PC-3 (cell line): ENCODE measurements at regions not wholly inside any gene's neighbourhood (a gene's known extent, or its start where the extent isn't known, plus 50 kb on each side); places are given as distances from the start of the nearest gene placed in this dataset.

Experiments
- ATAC-seq: fragments of 200-7000 bp; cut with Tn5 transposase; 2 replicates; pipeline ENCODE4 v1.9.1; 2020; ENCODE audit warnings: mild to moderate bottlenecking, moderate library complexity
- BruUV-seq: library from RNA; stranded (reverse); fragments of 400-500 nt; replicated peaks from 2 replicates; lab custom pipeline; 2021; lab: Mats Ljungman, UMichigan
- CTCF ChIA-PET: fragments of 300-600 bp; sonication (Branson Sonifier 250); formaldehyde crosslinking; loops from one replicate; lab custom pipeline; 2022; ENCODE audit warnings: antibody characterized with exemption; lab: Charles Lee
- POLR2A ChIA-PET: fragments of 300-600 bp; sonication (Branson Sonifier 250); formaldehyde crosslinking; loops from one replicate; lab custom pipeline; 2022; ENCODE audit warnings: antibody characterized with exemption; ENCODE audit not compliant: unreplicated experiment; lab: Charles Lee
- DNase-seq: peaks from one replicate; pipeline ENCODE4 v3.0.0-alpha.2; 2015
- H2AFZ ChIP-seq: fragments of 300-600 bp; sonication (generic); 2 replicates; pipeline ENCODE4 v1.6.0; 2016; ENCODE audit warnings: antibody characterized with exemption, low read length
- H3F3A ChIP-seq: fragments of 300-600 bp; sonication (generic); one replicate; pipeline ENCODE4 v1.6.0; 2017; ENCODE audit warnings: antibody characterized with exemption, low read length, control low read depth, mild to moderate bottlenecking; ENCODE audit not compliant: unreplicated experiment
- H3K27ac ChIP-seq: fragments of 300-600 bp; sonication (generic); 2 replicates; pipeline ENCODE4 v1.5.1; 2016; ENCODE audit warnings: mild to moderate bottlenecking, low read length
- H3K27me3 ChIP-seq: fragments of 300-600 bp; sonication (generic); 2 replicates; pipeline ENCODE4 v1.6.1; 2016; ENCODE audit warnings: low read length, mixed read lengths
- H3K36me3 ChIP-seq: fragments of 300-600 bp; sonication (generic); 2 replicates; pipeline ENCODE4 v1.6.1; 2016; ENCODE audit warnings: low read depth, mixed run types, low read length, mixed read lengths
- H3K4me1 ChIP-seq: fragments of 300-600 bp; sonication (generic); 2 replicates; pipeline ENCODE4 v1.5.1; 2016; ENCODE audit warnings: low read length; ENCODE audit not compliant: insufficient read depth
- H3K4me2 ChIP-seq: fragments of 300-600 bp; sonication (generic); 2 replicates; pipeline ENCODE4 v1.6.0; 2016; ENCODE audit warnings: low read length
- H3K4me3 ChIP-seq: fragments of 300-600 bp; sonication (generic); 2 replicates; pipeline ENCODE4 v1.5.1; 2016; ENCODE audit warnings: mild to moderate bottlenecking, low read length, mixed read lengths
- H3K79me2 ChIP-seq: fragments of 300-600 bp; sonication (generic); 2 replicates; pipeline ENCODE4 v1.6.1; 2017; ENCODE audit warnings: low read length, mixed read lengths
- H3K9ac ChIP-seq: fragments of 300-600 bp; sonication (generic); 2 replicates; pipeline ENCODE4 v1.6.0; 2016; ENCODE audit warnings: mild to moderate bottlenecking, low read length
- H3K9me2 ChIP-seq: fragments of 300-600 bp; sonication (generic); replicated peaks from 2 replicates; pipeline ENCODE4 v1.6.1; 2016; ENCODE audit warnings: mixed run types, low read length, mixed read lengths
- H3K9me3 ChIP-seq: fragments of 300-600 bp; sonication (generic); 2 replicates; pipeline ENCODE4 v1.6.1; 2016; ENCODE audit warnings: low read length, mixed read lengths
- H4K20me1 ChIP-seq: fragments of 300-600 bp; sonication (generic); 2 replicates; pipeline ENCODE4 v1.6.1; 2016; ENCODE audit warnings: low read length, mixed read lengths
- CTCF ChIP-seq: fragments of 300-600 bp; sonication (generic); conservative IDR thresholded peaks from 2 replicates; pipeline ENCODE4 v1.5.1; 2017; ENCODE audit warnings: antibody characterized with exemption, low read depth, mild to moderate bottlenecking, low read length
- EZH2 ChIP-seq: fragments of 300-600 bp; sonication (generic); IDR thresholded peaks from one replicate; pipeline ENCODE4 v1.6.1; 2017; ENCODE audit warnings: antibody characterized with exemption, mild to moderate bottlenecking, low read length; ENCODE audit not compliant: unreplicated experiment
- EZH2phosphoT487 ChIP-seq: fragments of 300-600 bp; sonication (generic); IDR thresholded peaks from 2 replicates; pipeline ENCODE4 v1.6.1; 2018; ENCODE audit warnings: mild to moderate bottlenecking, antibody characterized with exemption, low read length, borderline replicate concordance
- intact Hi-C: fragments of 100-400 bp; cut with micrococcal nuclease; formaldehyde crosslinking; loops from 2 replicates; pipeline ENCODE4 v1.9.0; 2023

GRCh38 chr5:162282191-162282590 is 214.6 kb downstream of the GABRG2 start:
- DNase-seq (no peak), ATAC-seq (no peak)
- ChIA-PET CTCF (no interaction called here), POLR2A (no interaction called here)
- Histone ChIP-seq H3K27me3 (no peaks in the 10 kb centered on the region), H3K4me1 (no peaks in the 10 kb centered on the region), H3K4me3 (no peak overlapping the region), H4K20me1 (no peaks in the 10 kb centered on the region), H3K27ac (no peak overlapping the region), H3K9me3 (0 out of 2 replicates have a peak, but pooled peaks cover 3% of the 10 kb centered on the region), H3K9me2 (no peaks in the 10 kb centered on the region), H3F3A (no peaks in the 10 kb centered on the region), H2AFZ (no peak overlapping the region), H3K79me2 (no peaks in the 10 kb centered on the region), H3K4me2 (no peak overlapping the region), H3K36me3 (no peaks in the 10 kb centered on the region), H3K9ac (no peak overlapping the region)
- TF ChIP-seq EZH2 (no peak), CTCF (no peak), EZH2phosphoT487 (no peak)
- intact Hi-C loops, result no loop called here
- BruUV-seq, result no TSS peak

GRCh38 chr5:162283609-162284008 is 216.0 kb downstream of the GABRG2 start:
- ChIA-PET CTCF (no interaction called here), POLR2A (no interaction called here)
- no TSS peak for BruUV-seq
- TF ChIP-seq EZH2phosphoT487 (no peak), CTCF (no peak)
- Histone ChIP-seq H3K27me3 (no peaks in the 10 kb centered on the region), H3F3A (no peaks in the 10 kb centered on the region), H3K27ac (no peak overlapping the region), H3K79me2 (no peaks in the 10 kb centered on the region), H3K9me2 (no peaks in the 10 kb centered on the region), H3K4me2 (no peak overlapping the region), H2AFZ (no peak overlapping the region), H4K20me1 (no peaks in the 10 kb centered on the region), H3K9ac (no peak overlapping the region), H3K36me3 (no peaks in the 10 kb centered on the region), H3K9me3 (0 out of 2 replicates have a peak, but pooled peaks cover 3% of the 10 kb centered on the region), H3K4me3 (no peak overlapping the region), H3K4me1 (no peaks in the 10 kb centered on the region)
- intact Hi-C loops, result no loop called here
- no peak for ATAC-seq
- DNase-seq, result no peak

GRCh38 chr5:162288647-162289296 is 221.2 kb downstream of the GABRG2 start:
- ChIA-PET CTCF (no interaction called here), POLR2A (no interaction called here)
- Histone ChIP-seq H3K79me2 (no peaks in the 10 kb centered on the region), H3K4me3 (no peak overlapping the region), H2AFZ (no peak overlapping the region), H3K9me2 (no peaks in the 10 kb centered on the region), H3F3A (no peaks in the 10 kb centered on the region), H4K20me1 (no peaks in the 10 kb centered on the region), H3K9ac (no peak overlapping the region), H3K36me3 (no peaks in the 10 kb centered on the region), H3K27ac (no peak overlapping the region), H3K4me1 (no peaks in the 10 kb centered on the region), H3K9me3 (0 out of 2 replicates have a peak, but pooled peaks cover 7% of the 10 kb centered on the region), H3K4me2 (no peak overlapping the region), H3K27me3 (no peaks in the 10 kb centered on the region)
- TF ChIP-seq EZH2phosphoT487, result no peak
- no peak for TF ChIP-seq EZH2
- TF ChIP-seq CTCF, result no peak
- BruUV-seq, result no TSS peak
- intact Hi-C loops, result no loop called here
- no peak for ATAC-seq
- DNase-seq, result no peak
